ENCODE measurements at regions not wholly inside any gene's neighbourhood (a gene's known extent, or its start where the extent isn't known, plus 50 kb on each side); places are given as distances from the start of the nearest gene placed in this dataset.

- TF ChIP-seq, protein P1, sequence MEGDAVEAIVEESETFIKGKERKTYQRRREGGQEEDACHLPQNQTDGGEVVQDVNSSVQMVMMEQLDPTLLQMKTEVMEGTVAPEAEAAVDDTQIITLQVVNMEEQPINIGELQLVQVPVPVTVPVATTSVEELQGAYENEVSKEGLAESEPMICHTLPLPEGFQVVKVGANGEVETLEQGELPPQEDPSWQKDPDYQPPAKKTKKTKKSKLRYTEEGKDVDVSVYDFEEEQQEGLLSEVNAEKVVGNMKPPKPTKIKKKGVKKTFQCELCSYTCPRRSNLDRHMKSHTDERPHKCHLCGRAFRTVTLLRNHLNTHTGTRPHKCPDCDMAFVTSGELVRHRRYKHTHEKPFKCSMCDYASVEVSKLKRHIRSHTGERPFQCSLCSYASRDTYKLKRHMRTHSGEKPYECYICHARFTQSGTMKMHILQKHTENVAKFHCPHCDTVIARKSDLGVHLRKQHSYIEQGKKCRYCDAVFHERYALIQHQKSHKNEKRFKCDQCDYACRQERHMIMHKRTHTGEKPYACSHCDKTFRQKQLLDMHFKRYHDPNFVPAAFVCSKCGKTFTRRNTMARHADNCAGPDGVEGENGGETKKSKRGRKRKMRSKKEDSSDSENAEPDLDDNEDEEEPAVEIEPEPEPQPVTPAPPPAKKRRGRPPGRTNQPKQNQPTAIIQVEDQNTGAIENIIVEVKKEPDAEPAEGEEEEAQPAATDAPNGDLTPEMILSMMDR (conservative IDR thresholded peaks at IDR 0.05; ENCODE audit: control insufficient read depth, insufficient read depth, low read depth, low read length) = no peak
- DNase-seq (ENCODE audit: low read depth) = no peak
- H3K4me3 ChIP-seq (ENCODE audit: control insufficient read depth, low read depth, low read length) = no peak overlapping the region
Observed at GRCh38 chr13:97559030-97559429, 125.1 kb downstream of the RAP2A start.

GRCh38 chr13:97559981-97560380, 126.0 kb downstream of the RAP2A start:
- H3K4me3 ChIP-seq (ENCODE audit: control insufficient read depth, low read depth, low read length) = no peak overlapping the region
- TF ChIP-seq, protein P1 (conservative IDR thresholded peaks at IDR 0.05; ENCODE audit: control insufficient read depth, insufficient read depth, low read depth, low read length) = no peak
- DNase-seq (ENCODE audit: low read depth) = no peak

DNA sequence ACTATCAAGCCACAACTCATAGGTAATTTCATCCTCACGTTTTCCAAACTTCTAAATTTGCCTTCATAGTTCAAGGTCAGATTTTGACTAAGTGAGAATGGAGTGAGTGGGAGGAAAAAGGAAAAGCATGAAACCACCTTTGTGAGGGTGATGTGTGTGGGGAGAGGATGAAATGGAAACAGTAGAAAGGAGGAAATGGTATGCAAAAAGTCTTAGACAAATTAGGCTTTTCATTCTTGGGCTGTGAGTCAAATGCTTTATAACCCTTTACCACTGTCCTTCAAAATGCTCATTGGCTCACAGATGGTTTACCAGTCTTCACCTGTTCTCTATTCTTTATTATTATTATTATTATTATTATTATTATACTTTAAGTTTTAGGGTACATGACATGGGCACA, 127.2 kb downstream of the RAP2A start:
- DNase-seq (ENCODE audit: low read depth) = no peak
- H3K4me3 ChIP-seq (ENCODE audit: control insufficient read depth, low read depth, low read length) = no peak overlapping the region
- TF ChIP-seq, protein P1 (conservative IDR thresholded peaks at IDR 0.05; ENCODE audit: control insufficient read depth, insufficient read depth, low read depth, low read length) = no peak

DNA sequence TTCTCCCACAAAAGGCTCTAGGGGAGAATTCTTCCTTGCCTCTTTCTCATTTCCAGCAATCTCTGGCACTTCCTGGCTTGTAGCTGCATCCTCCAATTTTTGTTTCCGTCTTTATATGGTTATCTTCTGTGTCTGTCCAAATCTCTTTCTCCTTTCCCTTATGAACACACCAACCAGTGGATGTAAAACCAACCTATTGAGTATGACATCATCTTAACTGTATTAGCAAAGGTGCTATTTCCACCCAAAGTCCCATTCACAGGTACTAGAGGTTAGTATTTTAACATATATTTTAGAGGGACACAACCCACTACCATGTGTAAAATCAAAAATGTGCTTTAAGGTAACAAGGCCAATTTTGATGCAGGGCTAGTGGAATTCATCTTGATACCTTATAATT, 129.0 kb downstream of the RAP2A start:
- no peak for DNase-seq (ENCODE audit: low read depth)
- TF ChIP-seq, protein P1 (conservative IDR thresholded peaks at IDR 0.05; ENCODE audit: control insufficient read depth, insufficient read depth, low read depth, low read length) = no peak
- no peak overlapping the region for H3K4me3 ChIP-seq (ENCODE audit: control insufficient read depth, low read depth, low read length)

- DNase-seq (ENCODE audit: low read depth) = no peak
- no peak overlapping the region for H3K4me3 ChIP-seq (ENCODE audit: control insufficient read depth, low read depth, low read length)
- TF ChIP-seq, protein P1 (conservative IDR thresholded peaks at IDR 0.05; ENCODE audit: control insufficient read depth, insufficient read depth, low read depth, low read length) = no peak
Observed at GRCh38 chr13:97564956-97565355, 131.0 kb downstream of the RAP2A start.

- no peak overlapping the region for H3K4me3 ChIP-seq (ENCODE audit: control insufficient read depth, low read depth, low read length)
- TF ChIP-seq, protein P1 (conservative IDR thresholded peaks at IDR 0.05; ENCODE audit: control insufficient read depth, insufficient read depth, low read depth, low read length) = no peak
- DNase-seq (ENCODE audit: low read depth) = no peak
Observed at GRCh38 chr13:97565906-97566305, 131.9 kb downstream of the RAP2A start.

GRCh38 chr13:97566907-97567306, 132.9 kb downstream of the RAP2A start:
- TF ChIP-seq, protein P1 (conservative IDR thresholded peaks at IDR 0.05; ENCODE audit: control insufficient read depth, insufficient read depth, low read depth, low read length) = no peak
- H3K4me3 ChIP-seq (ENCODE audit: control insufficient read depth, low read depth, low read length) = no peak overlapping the region
- no peak for DNase-seq (ENCODE audit: low read depth)
